ENCODE measurements at regions not wholly inside any gene's neighbourhood (a gene's known extent, or its start where the extent isn't known, plus 50 kb on each side); places are given as distances from the start of the nearest gene placed in this dataset.

- no peaks in the 10 kb centered on the region for H3K27me3 ChIP-seq (replicated peaks; ENCODE audit: insufficient read depth)
- H3K36me3 ChIP-seq: no peaks in the 10 kb centered on the region
- no peaks in the 10 kb centered on the region for H3K4me1 ChIP-seq (replicated peaks)
- no peak overlapping the region for H3K4me3 ChIP-seq
- no peak overlapping the region for H3K27ac ChIP-seq
- WGBS: 38% methylated on average over 1 of the region's 1 CpG
- intact Hi-C loops (cut with DNase I): no loop called here
- DNase-seq (ENCODE audit: low spot score): no peak
- TF ChIP-seq POLR2AphosphoS5 (IDR thresholded peaks at IDR 0.05): no peak
- no peak for TF ChIP-seq CTCF (IDR thresholded peaks at IDR 0.05)
- no peak for TF ChIP-seq POLR2A (IDR thresholded peaks at IDR 0.05)
- H3K9me3 ChIP-seq: no peaks in the 10 kb centered on the region
Observed at GRCh38 chr13:91122766-91123165, 224.7 kb upstream of the MIR17HG start.

GRCh38 chr13:91123456-91124127 is 223.9 kb upstream of the MIR17HG start:
- DNase-seq (ENCODE audit: low spot score): no peak
- Histone ChIP-seq H3K27ac (no peak overlapping the region), H3K27me3 (replicated peaks; ENCODE audit: insufficient read depth) (no peaks in the 10 kb centered on the region), H3K4me3 (no peak overlapping the region), H3K9me3 (no peaks in the 10 kb centered on the region), H3K36me3 (no peaks in the 10 kb centered on the region), H3K4me1 (replicated peaks) (no peaks in the 10 kb centered on the region)
- no peak for TF ChIP-seq CTCF (IDR thresholded peaks at IDR 0.05)
- TF ChIP-seq POLR2A (IDR thresholded peaks at IDR 0.05): no peak
- TF ChIP-seq POLR2AphosphoS5 (IDR thresholded peaks at IDR 0.05): no peak
- intact Hi-C loops (cut with DNase I): no loop called here
- 54% methylated on average over 5 of the region's 5 CpGs for WGBS

- WGBS: 75% methylated on average over 4 of the region's 4 CpGs
- no peak overlapping the region for H3K27ac ChIP-seq
- no peaks in the 10 kb centered on the region for H3K9me3 ChIP-seq
- no peak overlapping the region for H3K4me3 ChIP-seq
- intact Hi-C loops (cut with DNase I): no loop called here
- H3K4me1 ChIP-seq (replicated peaks): no peaks in the 10 kb centered on the region
- TF ChIP-seq POLR2A (IDR thresholded peaks at IDR 0.05): no peak
- TF ChIP-seq CTCF (IDR thresholded peaks at IDR 0.05): no peak
- no peak for TF ChIP-seq POLR2AphosphoS5 (IDR thresholded peaks at IDR 0.05)
- no peaks in the 10 kb centered on the region for H3K36me3 ChIP-seq
- no peak for DNase-seq (ENCODE audit: low spot score)
- H3K27me3 ChIP-seq (replicated peaks; ENCODE audit: insufficient read depth): no peaks in the 10 kb centered on the region
Observed at GRCh38 chr13:91126806-91127205, 220.7 kb upstream of the MIR17HG start.

GRCh38 chr13:91127995-91128394 is 219.5 kb upstream of the MIR17HG start:
- 83% methylated on average over 1 of the region's 1 CpG for WGBS
- H3K36me3 ChIP-seq: no peaks in the 10 kb centered on the region

More at GRCh38 chr13:91127995-91128394, 219.5 kb upstream of the MIR17HG start:
- no peak for DNase-seq (ENCODE audit: low spot score)
- intact Hi-C loops (cut with DNase I): no loop called here
- TF ChIP-seq POLR2A (IDR thresholded peaks at IDR 0.05) (no peak), CTCF (IDR thresholded peaks at IDR 0.05) (no peak), POLR2AphosphoS5 (IDR thresholded peaks at IDR 0.05) (no peak)
- Histone ChIP-seq H3K27me3 (replicated peaks; ENCODE audit: insufficient read depth) (no peaks in the 10 kb centered on the region), H3K4me3 (no peak overlapping the region), H3K9me3 (no peaks in the 10 kb centered on the region), H3K4me1 (replicated peaks) (no peaks in the 10 kb centered on the region), H3K27ac (no peak overlapping the region)

All from prostate gland (tissue), 2 donors.